T-helper 2 cell treated with Interferon-gamma antibody and Interleukin-4, amounts not matched to agents 5 μg/mL and 100 μg/mL, for 36 hours (primary cell): ENCODE measurements at regions not wholly inside any gene's neighbourhood (a gene's known extent, or its start where the extent isn't known, plus 50 kb on each side); places are given as distances from the start of the nearest gene placed in this dataset.
"Not testable (repeated sequence)": the region's sequence is repeated elsewhere in the genome, so short reads cannot be mapped to it uniquely, and the experiment has no call there.

Experiments
- DNase-seq: peaks from one replicate; pipeline ENCODE4 v3.0.0; 2021; ENCODE audit warnings: low spot score
- H3K27ac Mint-ChIP-seq: one replicate; pipeline ENCODE4 v1.8.0; 2021; ENCODE audit warnings: mild to moderate bottlenecking, mixed read lengths
- H3K27me3 Mint-ChIP-seq: one replicate; pipeline ENCODE4 v1.8.0; 2021; ENCODE audit warnings: low read depth, mixed read lengths
- H3K36me3 Mint-ChIP-seq: one replicate; pipeline ENCODE4 v1.8.0; 2021; ENCODE audit warnings: low read depth, mixed read lengths
- H3K4me1 Mint-ChIP-seq: one replicate; pipeline ENCODE4 v1.8.0; 2021; ENCODE audit warnings: low read depth, mixed read lengths
- H3K4me3 Mint-ChIP-seq: one replicate; pipeline ENCODE4 v1.8.0; 2022; ENCODE audit warnings: mild to moderate bottlenecking, moderate library complexity, mixed read lengths
- H3K9me3 Mint-ChIP-seq: one replicate; pipeline ENCODE4 v1.8.0; 2021; ENCODE audit warnings: mixed read lengths

- H3K27ac Mint-ChIP-seq, H3K9me3 Mint-ChIP-seq, H3K4me3 Mint-ChIP-seq, H3K36me3 Mint-ChIP-seq, DNase-seq, H3K27me3 Mint-ChIP-seq, H3K4me1 Mint-ChIP-seq: not testable (repeated sequence)
Measured at GRCh38 chr19:14297883-14298576, 83.2 kb upstream of the ADGRE5 start.

- not testable (repeated sequence) for H3K27ac Mint-ChIP-seq, H3K9me3 Mint-ChIP-seq, H3K4me3 Mint-ChIP-seq, DNase-seq, H3K27me3 Mint-ChIP-seq, H3K36me3 Mint-ChIP-seq, H3K4me1 Mint-ChIP-seq
Measured at GRCh38 chr19:14294974-14295373, 86.3 kb upstream of the ADGRE5 start.

DNA sequence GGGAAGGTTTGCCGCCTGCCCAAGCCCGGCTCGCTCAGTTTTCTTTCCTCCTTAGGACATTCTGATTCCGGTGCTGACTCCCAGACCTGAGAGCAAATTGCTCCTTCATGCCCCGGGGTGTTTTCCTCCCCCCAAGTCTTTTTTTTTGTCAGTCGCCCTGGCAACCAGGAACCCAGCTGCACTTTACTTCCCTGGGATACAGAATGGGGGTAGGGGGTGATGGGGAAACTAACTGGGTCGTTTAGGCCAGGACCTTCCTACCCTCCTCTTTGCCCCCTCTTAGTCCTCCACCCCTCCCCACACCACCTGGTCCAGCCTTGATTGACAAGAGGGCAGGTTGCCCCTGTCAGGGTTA lies 87.5 kb upstream of the ADGRE5 start:
- not testable (repeated sequence) for H3K4me3 Mint-ChIP-seq, H3K36me3 Mint-ChIP-seq, H3K27me3 Mint-ChIP-seq, H3K27ac Mint-ChIP-seq, H3K4me1 Mint-ChIP-seq, DNase-seq, H3K9me3 Mint-ChIP-seq

- H3K4me1 Mint-ChIP-seq, H3K36me3 Mint-ChIP-seq, H3K27ac Mint-ChIP-seq, H3K9me3 Mint-ChIP-seq, H3K27me3 Mint-ChIP-seq, H3K4me3 Mint-ChIP-seq, DNase-seq: not testable (repeated sequence)
Measured at GRCh38 chr19:14293101-14293815, 87.3 kb upstream of the ADGRL1 start.

DNA sequence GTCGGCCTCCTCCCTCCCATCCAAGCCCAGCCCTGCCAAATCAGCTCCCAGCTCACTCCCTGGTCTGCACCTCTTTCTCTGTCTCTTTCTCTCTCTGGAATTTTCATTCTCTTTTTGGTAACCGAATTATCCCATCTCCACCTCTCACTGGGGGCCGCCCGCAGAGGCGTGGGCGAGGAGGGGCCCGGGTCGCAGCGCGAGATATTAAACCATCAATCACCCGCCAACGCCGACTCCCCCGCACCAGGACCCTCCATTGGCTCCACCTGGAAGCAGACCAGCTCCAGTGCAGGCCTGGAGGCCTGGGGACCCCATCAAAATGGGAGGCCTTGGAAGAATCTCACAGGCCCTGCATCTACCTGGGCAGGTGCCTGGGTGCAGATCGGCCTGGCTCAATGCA lies 83.8 kb upstream of the ADGRL1 start:
- H3K4me1 Mint-ChIP-seq, H3K27me3 Mint-ChIP-seq, H3K27ac Mint-ChIP-seq, H3K4me3 Mint-ChIP-seq, H3K36me3 Mint-ChIP-seq, DNase-seq, H3K9me3 Mint-ChIP-seq: not testable (repeated sequence)

DNA sequence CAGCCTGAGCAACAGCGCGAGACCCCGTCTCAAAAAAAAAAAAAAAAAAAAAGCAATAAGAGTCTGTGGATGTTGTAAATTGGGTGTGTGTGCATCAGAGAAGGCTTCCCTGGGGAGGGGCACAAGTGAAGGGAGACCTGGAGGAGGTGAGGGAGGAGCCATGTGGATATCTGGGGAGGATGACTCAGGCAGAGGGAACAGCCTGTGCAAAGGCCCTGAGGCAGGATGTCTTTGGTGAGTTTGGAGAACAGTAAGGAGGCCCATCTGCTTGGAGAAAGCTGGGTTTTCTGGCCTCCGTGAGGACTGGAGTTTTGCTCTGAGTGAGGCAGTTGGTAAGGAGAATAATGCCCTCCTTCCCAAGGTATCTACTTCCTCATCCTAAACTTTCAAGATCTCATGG lies 81.9 kb upstream of the ADGRL1 start:
- H3K27me3 Mint-ChIP-seq, H3K9me3 Mint-ChIP-seq, H3K27ac Mint-ChIP-seq, H3K36me3 Mint-ChIP-seq, H3K4me1 Mint-ChIP-seq, DNase-seq, H3K4me3 Mint-ChIP-seq: not testable (repeated sequence)

DNA sequence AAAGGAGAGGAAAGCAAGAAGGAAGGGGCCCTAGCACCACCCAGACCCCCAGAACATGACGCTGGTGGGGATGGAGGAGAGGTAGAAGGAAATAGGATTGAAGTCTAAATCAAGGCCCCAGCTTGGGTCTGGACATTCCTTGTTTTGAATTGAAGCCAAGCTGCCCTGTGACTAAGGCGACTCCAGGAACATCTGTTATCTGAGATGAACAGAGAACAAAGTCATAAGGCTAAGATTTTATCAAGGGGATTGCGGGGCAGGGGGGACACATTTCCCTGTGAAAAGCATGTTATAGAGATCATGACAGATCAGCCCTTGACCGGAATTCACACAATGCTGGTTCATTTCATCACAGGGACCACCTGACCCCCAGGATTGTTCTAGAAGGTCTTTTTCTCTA lies 80.6 kb upstream of the ADGRL1 start:
- not testable (repeated sequence) for H3K27me3 Mint-ChIP-seq, H3K27ac Mint-ChIP-seq, H3K4me1 Mint-ChIP-seq, H3K4me3 Mint-ChIP-seq, DNase-seq, H3K9me3 Mint-ChIP-seq, H3K36me3 Mint-ChIP-seq

DNA sequence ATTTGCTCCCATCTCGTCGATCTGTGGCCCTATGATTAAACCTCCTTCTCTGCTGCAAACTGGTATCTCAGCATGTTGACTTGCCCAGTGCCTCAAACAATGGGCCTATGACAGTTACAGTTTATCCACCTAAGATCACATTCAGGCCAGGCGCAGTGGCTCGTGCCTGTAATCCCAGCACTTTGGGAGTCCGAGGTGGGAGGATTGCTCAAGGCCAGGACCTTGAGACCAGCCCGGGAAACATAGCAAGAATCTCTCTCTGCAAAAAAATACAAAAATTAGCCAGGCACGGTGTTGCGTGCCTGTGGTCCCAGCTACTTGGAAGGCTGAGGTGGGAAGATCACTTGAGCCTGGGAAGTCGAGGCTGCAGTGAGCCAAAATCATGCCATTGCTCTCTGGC lies 79.8 kb upstream of the ADGRL1 start:
- not testable (repeated sequence) for H3K9me3 Mint-ChIP-seq, H3K27ac Mint-ChIP-seq, H3K4me1 Mint-ChIP-seq, DNase-seq, H3K36me3 Mint-ChIP-seq, H3K27me3 Mint-ChIP-seq, H3K4me3 Mint-ChIP-seq

- H3K27me3 Mint-ChIP-seq, H3K36me3 Mint-ChIP-seq, H3K4me1 Mint-ChIP-seq, H3K9me3 Mint-ChIP-seq: not testable (repeated sequence)
- Mint-ChIP-seq H3K4me3 (peak overlapping the region; percentile 33), H3K27ac (peak overlapping the region; percentile 1)
- DNase-seq = peak; percentile 50
Measured at GRCh38 chr19:14283813-14284520, 78.0 kb upstream of the ADGRL1 start.

GRCh38 chr19:14279270-14279669 lies 73.3 kb upstream of the ADGRL1 start:
- not testable (repeated sequence) for DNase-seq, H3K27ac Mint-ChIP-seq, H3K27me3 Mint-ChIP-seq, H3K36me3 Mint-ChIP-seq, H3K4me3 Mint-ChIP-seq
- H3K9me3 Mint-ChIP-seq = peaks cover 19% of the 10 kb centered on the region
- H3K4me1 Mint-ChIP-seq = peaks cover 11% of the 10 kb centered on the region

GRCh38 chr19:14277608-14278007 lies 71.6 kb upstream of the ADGRL1 start:
- DNase-seq = no peak
- Mint-ChIP-seq H3K27me3 (peaks cover 3% of the 10 kb centered on the region), H3K4me1 (peaks cover 6% of the 10 kb centered on the region), H3K9me3 (peaks cover 29% of the 10 kb centered on the region), H3K4me3 (no peak overlapping the region), H3K36me3 (peaks cover 4% of the 10 kb centered on the region), H3K27ac (no peak overlapping the region)

- not testable (repeated sequence) for H3K4me1 Mint-ChIP-seq, DNase-seq, H3K36me3 Mint-ChIP-seq, H3K27ac Mint-ChIP-seq, H3K27me3 Mint-ChIP-seq, H3K4me3 Mint-ChIP-seq
- peaks cover 29% of the 10 kb centered on the region for H3K9me3 Mint-ChIP-seq
Measured at GRCh38 chr19:14275823-14276222, 69.9 kb upstream of the ADGRL1 start.

GRCh38 chr19:14272623-14273022 lies 66.7 kb upstream of the ADGRL1 start:
- DNase-seq = no peak

GRCh38 chr19:14271840-14272239 lies 65.9 kb upstream of the ADGRL1 start:
- Mint-ChIP-seq H3K36me3 (peaks cover 2% of the 10 kb centered on the region), H3K4me3 (no peak overlapping the region), H3K9me3 (peaks cover 26% of the 10 kb centered on the region), H3K27ac (no peak overlapping the region), H3K27me3 (no peaks in the 10 kb centered on the region), H3K4me1 (peaks cover 6% of the 10 kb centered on the region)
- no peak for DNase-seq

More at GRCh38 chr19:14272623-14273022, 66.7 kb upstream of the ADGRL1 start:
- Mint-ChIP-seq H3K27ac (no peak overlapping the region), H3K9me3 (peaks cover 29% of the 10 kb centered on the region), H3K36me3 (peaks cover 4% of the 10 kb centered on the region), H3K4me1 (peaks cover 6% of the 10 kb centered on the region), H3K27me3 (no peaks in the 10 kb centered on the region), H3K4me3 (no peak overlapping the region)
